ENCODE measurements at regions not wholly inside any gene's neighbourhood (a gene's known extent, or its start where the extent isn't known, plus 50 kb on each side); places are given as distances from the start of the nearest gene placed in this dataset.

DNA sequence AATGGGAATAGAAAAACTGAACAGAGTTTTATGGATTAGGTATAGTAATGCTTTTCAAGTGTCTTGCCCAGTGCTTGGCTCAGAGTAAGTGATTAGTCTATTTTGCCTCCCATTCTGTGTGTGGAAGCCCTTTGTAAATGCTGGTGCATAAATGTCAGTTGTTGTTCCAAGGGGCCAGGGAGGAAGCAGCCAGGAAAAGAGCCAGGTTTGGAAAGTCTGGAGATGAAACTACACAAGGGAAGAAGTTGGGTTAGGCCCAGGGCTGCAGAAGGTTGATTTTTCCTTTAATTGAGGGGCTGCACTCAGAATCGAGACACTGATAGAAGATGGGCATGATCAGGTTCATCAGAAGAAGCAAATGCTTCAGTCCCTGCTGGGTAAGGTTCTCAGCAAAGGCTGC lies 484.0 kb downstream of the OLFM4 start:
- no peak overlapping the region for H3K4me2 ChIP-seq
- H3K79me2 ChIP-seq = no peaks in the 10 kb centered on the region
- TF ChIP-seq EZH2phosphoT487 (IDR thresholded peaks at IDR 0.05; ENCODE audit: low read depth, severe bottlenecking, unreplicated experiment) = no peak
- no peak for TF ChIP-seq EZH2 (IDR thresholded peaks at IDR 0.05; ENCODE audit: borderline replicate concordance)
- TF ChIP-seq, protein P1, sequence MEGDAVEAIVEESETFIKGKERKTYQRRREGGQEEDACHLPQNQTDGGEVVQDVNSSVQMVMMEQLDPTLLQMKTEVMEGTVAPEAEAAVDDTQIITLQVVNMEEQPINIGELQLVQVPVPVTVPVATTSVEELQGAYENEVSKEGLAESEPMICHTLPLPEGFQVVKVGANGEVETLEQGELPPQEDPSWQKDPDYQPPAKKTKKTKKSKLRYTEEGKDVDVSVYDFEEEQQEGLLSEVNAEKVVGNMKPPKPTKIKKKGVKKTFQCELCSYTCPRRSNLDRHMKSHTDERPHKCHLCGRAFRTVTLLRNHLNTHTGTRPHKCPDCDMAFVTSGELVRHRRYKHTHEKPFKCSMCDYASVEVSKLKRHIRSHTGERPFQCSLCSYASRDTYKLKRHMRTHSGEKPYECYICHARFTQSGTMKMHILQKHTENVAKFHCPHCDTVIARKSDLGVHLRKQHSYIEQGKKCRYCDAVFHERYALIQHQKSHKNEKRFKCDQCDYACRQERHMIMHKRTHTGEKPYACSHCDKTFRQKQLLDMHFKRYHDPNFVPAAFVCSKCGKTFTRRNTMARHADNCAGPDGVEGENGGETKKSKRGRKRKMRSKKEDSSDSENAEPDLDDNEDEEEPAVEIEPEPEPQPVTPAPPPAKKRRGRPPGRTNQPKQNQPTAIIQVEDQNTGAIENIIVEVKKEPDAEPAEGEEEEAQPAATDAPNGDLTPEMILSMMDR (IDR thresholded peaks at IDR 0.05; ENCODE audit: poor library complexity) = no peak
- H3K9me2 ChIP-seq (replicated peaks; ENCODE audit: insufficient read depth) = no peaks in the 10 kb centered on the region
- no peaks in the 10 kb centered on the region for H3K9me3 ChIP-seq (ENCODE audit: low read depth)
- DNase-seq (ENCODE audit: low spot score) = no peak
- no peak overlapping the region for H3K27ac ChIP-seq
- H4K20me1 ChIP-seq (ENCODE audit: insufficient read depth, poor library complexity, severe bottlenecking) = no peaks in the 10 kb centered on the region
- 88% methylated on average over 1 of the region's 1 CpG for WGBS (ENCODE audit: low lambda C conversion rate, missing lambda C conversion rate)
- H3K36me3 ChIP-seq (replicated peaks; ENCODE audit: insufficient read depth, low read depth) = no peaks in the 10 kb centered on the region
- H3K4me3 ChIP-seq = no peak overlapping the region
- no peaks in the 10 kb centered on the region for H3K4me1 ChIP-seq (ENCODE audit: insufficient read depth)
- no peak overlapping the region for H2AFZ ChIP-seq
- H3K27me3 ChIP-seq = no peaks in the 10 kb centered on the region

DNA sequence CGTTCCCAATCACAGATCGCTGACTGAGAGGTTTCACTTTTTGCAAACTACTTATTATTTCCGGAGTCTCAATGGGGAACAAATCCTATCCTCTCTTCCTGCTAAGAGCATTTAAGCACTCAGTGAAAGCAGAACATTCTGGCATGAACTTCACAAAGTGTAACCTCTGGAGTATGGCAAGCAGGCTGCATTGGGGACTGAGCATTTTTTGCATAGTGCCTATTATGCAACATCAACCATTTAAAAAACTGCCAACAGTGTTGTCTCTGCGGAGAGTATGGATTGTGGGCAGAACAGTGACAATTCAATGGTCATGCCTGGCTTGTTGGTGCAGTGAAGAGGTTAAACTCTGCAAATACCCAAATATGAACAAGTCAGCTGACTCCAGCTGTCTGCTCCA lies 484.6 kb downstream of the OLFM4 start:
- H3K9me3 ChIP-seq (ENCODE audit: low read depth) = no peaks in the 10 kb centered on the region
- no peak overlapping the region for H3K27ac ChIP-seq
- H3K27me3 ChIP-seq = no peaks in the 10 kb centered on the region
- H3K4me3 ChIP-seq = no peak overlapping the region
- DNase-seq (ENCODE audit: low spot score) = no peak
- H4K20me1 ChIP-seq (ENCODE audit: insufficient read depth, poor library complexity, severe bottlenecking) = no peaks in the 10 kb centered on the region
- no peaks in the 10 kb centered on the region for H3K36me3 ChIP-seq (replicated peaks; ENCODE audit: insufficient read depth, low read depth)
- no peaks in the 10 kb centered on the region for H3K79me2 ChIP-seq
- H3K9me2 ChIP-seq (replicated peaks; ENCODE audit: insufficient read depth) = no peaks in the 10 kb centered on the region
- H3K4me2 ChIP-seq = no peak overlapping the region
- no peak overlapping the region for H2AFZ ChIP-seq
- no peaks in the 10 kb centered on the region for H3K4me1 ChIP-seq (ENCODE audit: insufficient read depth)
- TF ChIP-seq EZH2 (IDR thresholded peaks at IDR 0.05; ENCODE audit: borderline replicate concordance) = no peak
- WGBS (ENCODE audit: low lambda C conversion rate, missing lambda C conversion rate) = 71% methylated on average over 4 of the region's 4 CpGs

DNA sequence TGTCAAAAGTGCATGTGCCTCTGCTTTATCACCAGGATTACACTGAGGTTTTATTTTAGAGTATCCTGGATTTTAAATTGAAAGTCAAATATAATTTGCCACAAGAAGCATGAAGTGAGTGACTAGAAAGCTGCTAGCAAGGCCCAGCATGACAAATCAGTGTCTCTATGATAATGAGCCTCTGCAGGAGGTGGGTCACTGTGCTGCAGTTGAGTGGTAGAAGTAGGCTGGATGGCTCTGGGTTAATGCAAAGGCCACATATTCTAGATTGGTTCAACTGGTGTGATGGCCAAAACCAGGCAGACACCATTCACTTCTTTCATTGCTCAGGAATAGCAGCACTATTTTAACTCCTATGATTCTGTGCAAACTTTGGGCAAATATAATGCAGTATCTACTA lies 491.5 kb downstream of the OLFM4 start:
- H3K36me3 ChIP-seq (replicated peaks; ENCODE audit: insufficient read depth, low read depth) = no peaks in the 10 kb centered on the region
- H3K27ac ChIP-seq = no peak overlapping the region
- no peaks in the 10 kb centered on the region for H3K79me2 ChIP-seq
- H2AFZ ChIP-seq = no peak overlapping the region
- H3K9me3 ChIP-seq (ENCODE audit: low read depth) = no peaks in the 10 kb centered on the region
- H3K4me3 ChIP-seq = no peak overlapping the region
- H3K9me2 ChIP-seq (replicated peaks; ENCODE audit: insufficient read depth) = no peaks in the 10 kb centered on the region
- H3K27me3 ChIP-seq = no peaks in the 10 kb centered on the region
- no peak for DNase-seq (ENCODE audit: low spot score)
- no peaks in the 10 kb centered on the region for H3K4me1 ChIP-seq (ENCODE audit: insufficient read depth)
- H4K20me1 ChIP-seq (ENCODE audit: insufficient read depth, poor library complexity, severe bottlenecking) = no peaks in the 10 kb centered on the region
- TF ChIP-seq EZH2phosphoT487 (IDR thresholded peaks at IDR 0.05; ENCODE audit: low read depth, severe bottlenecking, unreplicated experiment) = no peak
- no peak for TF ChIP-seq EZH2 (IDR thresholded peaks at IDR 0.05; ENCODE audit: borderline replicate concordance)
- TF ChIP-seq, protein P1 (IDR thresholded peaks at IDR 0.05; ENCODE audit: poor library complexity) = no peak
- no peak overlapping the region for H3K4me2 ChIP-seq

DNA sequence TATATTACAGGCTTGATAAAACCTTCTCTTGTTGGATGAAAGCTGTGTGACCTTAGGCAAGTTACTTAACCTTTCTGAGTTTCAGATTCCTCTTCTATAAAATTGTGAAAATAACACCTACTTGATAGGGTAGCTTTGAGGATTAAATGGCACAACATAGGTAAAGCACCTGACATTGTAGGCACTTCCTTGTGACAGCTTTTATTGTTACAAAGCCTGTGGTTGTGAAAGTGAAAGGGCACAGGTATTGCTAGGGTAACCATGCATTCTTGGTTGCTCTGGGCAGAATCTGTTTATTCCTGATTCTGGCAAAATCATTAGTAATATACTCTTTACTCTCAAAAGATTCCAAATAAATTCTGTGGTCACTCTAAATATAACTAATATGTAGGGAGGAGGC lies 493.4 kb downstream of the OLFM4 start:
- Histone ChIP-seq H3K36me3 (replicated peaks; ENCODE audit: insufficient read depth, low read depth) (no peaks in the 10 kb centered on the region), H3K4me3 (no peak overlapping the region), H3K27ac (no peak overlapping the region), H3K27me3 (no peaks in the 10 kb centered on the region), H2AFZ (no peak overlapping the region), H3K4me2 (no peak overlapping the region), H4K20me1 (ENCODE audit: insufficient read depth, poor library complexity, severe bottlenecking) (no peaks in the 10 kb centered on the region), H3K9me3 (ENCODE audit: low read depth) (no peaks in the 10 kb centered on the region), H3K9me2 (replicated peaks; ENCODE audit: insufficient read depth) (no peaks in the 10 kb centered on the region), H3K4me1 (ENCODE audit: insufficient read depth) (no peaks in the 10 kb centered on the region), H3K79me2 (no peaks in the 10 kb centered on the region)
- no peak for DNase-seq (ENCODE audit: low spot score)
- TF ChIP-seq EZH2 (IDR thresholded peaks at IDR 0.05; ENCODE audit: borderline replicate concordance) (no peak), EZH2phosphoT487 (IDR thresholded peaks at IDR 0.05; ENCODE audit: low read depth, severe bottlenecking, unreplicated experiment) (no peak)
- TF ChIP-seq, protein P1 (IDR thresholded peaks at IDR 0.05; ENCODE audit: poor library complexity) = no peak
